Fibroblast of the conjunctiva (primary cell): ENCODE measurements at regions not wholly inside any gene's neighbourhood (a gene's known extent, or its start where the extent isn't known, plus 50 kb on each side); places are given as distances from the start of the nearest gene placed in this dataset.

Source experiments
- DNase-seq: peaks from one replicate; pipeline ENCODE4 v3.0.0-alpha.2; 2010; ENCODE audit warnings: low read depth

- DNase-seq, result no peak
Observed at GRCh38 chr9:11726659-11727058, 966.5 kb upstream of the TYRP1 start.

DNA sequence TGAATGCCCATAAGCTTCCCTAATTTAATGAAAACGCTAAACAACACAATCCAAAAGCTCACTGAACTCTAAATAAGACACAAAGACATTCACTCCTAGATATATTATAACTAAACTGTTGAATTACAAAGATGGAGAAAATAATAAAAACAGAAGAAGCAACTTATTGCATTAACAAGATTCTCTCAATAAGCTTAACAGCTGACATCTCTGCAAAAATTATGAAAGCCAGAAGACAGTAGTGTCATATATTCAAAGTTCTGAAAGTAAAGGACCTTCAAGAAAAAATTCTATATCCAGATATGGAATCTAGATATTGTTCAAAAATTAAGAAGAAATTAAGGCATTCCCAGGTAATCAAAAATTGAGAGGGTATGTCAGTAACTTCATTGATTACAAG lies 957.8 kb upstream of the TYRP1 start:
- DNase-seq, result no peak

GRCh38 chr9:11742471-11742870 lies 950.7 kb upstream of the TYRP1 start:
- no peak for DNase-seq

- DNase-seq, result no peak
Observed at GRCh38 chr9:11743356-11743755, 949.8 kb upstream of the TYRP1 start.

DNA sequence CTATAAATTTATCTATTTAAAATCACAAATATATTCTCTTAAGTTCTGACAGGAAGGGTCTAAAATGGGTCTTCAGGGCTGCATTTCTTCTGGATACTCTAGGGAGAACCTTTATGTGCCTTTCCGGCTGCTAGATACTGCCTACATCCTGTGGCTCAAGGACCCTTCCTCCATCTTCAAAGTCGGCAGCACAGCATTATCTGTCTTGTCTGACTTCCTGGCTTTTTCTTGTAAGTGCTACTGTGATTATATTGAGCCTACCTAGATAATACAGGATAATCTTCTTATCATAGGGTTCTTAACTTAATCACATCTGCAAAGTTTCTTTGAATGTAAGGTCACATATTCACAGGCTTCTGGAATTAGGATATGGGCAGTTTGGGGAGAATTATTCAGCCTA lies 943.8 kb upstream of the TYRP1 start:
- no peak for DNase-seq

DNA sequence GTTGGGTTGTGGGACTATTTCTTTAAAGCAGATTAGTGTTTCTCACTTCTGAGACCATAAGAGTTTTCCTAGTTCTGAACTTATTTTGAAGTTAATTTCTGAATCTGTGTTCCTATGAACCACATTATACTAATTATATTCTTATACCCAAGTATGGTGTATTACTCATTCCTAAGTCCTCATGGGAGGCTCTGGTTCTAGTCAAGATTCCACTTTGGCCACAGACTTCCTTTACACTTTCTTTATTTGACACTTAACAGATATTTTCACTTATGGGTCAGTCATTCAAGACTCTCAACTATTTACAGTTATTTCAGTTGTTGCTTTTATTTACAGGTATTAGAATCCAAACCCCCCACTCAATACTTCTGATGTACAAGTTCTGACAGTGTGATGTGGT lies 937.2 kb upstream of the TYRP1 start:
- DNase-seq, result no peak

DNA sequence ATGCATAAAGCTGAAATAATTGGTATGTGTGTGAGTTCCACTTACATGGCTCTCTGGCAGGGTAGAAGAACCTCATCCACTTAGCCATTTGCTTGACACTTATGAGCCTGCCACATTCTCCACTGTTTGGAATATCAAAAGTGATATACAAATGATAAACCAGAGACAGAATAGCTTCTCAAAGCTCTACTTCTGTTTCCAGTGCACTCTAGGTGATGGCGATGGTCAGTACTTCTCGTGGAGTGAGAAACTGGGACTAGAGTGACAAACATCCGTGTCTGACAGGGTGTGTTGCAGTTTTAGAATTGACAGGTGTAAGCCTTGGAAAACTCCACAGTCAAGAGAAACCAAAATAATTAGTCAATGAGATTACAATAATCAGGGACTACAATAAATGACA lies 935.8 kb upstream of the TYRP1 start:
- no peak for DNase-seq

DNA sequence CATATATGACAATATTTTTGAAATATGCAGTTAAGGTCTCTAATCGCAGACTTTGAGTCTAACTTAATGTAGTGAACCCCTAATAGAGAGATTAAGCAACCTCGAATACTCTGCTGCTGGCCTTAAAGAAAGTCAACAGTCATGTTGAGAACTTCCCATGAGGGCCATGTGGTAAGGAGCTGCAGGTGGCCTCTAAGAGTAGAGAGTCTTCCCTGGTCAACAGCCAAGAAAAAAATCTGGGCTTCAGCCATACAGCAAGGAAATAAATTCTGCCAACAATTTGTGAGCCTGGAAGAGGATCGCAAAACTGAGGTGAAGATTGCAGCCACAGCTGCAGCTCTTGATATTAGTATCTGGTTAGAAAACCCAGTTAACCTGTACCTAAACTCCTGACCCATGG lies 935.2 kb upstream of the TYRP1 start:
- DNase-seq, result no peak

GRCh38 chr9:11779971-11780370 lies 913.2 kb upstream of the TYRP1 start:
- DNase-seq, result no peak

DNA sequence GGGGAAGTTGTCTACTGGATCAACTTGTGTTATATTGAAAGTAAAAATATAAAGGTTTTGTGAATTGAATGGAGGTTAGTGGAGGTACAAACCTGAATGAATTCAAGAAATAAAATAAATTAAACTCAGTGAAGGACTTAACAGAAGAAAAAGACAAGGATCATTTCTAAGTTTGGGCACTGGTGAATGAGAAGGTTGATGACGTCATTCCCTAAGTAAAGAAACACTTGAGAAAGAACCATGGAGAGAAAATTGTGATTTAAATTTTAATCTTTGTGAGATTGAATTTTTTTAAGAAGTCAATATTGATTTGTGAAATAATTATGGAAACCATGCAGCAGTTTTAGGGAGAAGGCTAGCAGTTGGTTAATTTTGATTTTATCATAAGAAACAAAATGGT lies 900.3 kb upstream of the TYRP1 start:
- DNase-seq, result no peak

DNA sequence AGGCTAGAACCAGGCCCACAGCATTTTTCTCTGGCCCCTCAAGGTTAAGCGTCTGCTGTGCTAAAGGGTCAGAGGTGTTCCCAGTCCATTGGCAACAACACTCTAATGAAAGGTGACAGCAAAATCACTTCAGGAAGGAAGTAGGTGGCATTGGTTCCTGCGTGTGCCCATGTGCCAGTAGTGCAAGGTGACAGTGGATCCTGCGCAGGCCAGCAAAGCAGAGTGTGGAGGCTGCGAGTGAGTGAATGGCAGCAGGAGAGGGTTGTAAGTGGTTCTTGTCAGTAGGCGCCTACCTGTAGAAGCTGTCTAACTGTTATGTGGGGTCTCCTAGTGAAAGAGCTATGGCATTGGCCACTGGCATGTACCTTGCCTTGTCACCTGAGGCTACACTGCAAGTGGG lies 898.2 kb upstream of the TYRP1 start:
- DNase-seq, result no peak

DNA sequence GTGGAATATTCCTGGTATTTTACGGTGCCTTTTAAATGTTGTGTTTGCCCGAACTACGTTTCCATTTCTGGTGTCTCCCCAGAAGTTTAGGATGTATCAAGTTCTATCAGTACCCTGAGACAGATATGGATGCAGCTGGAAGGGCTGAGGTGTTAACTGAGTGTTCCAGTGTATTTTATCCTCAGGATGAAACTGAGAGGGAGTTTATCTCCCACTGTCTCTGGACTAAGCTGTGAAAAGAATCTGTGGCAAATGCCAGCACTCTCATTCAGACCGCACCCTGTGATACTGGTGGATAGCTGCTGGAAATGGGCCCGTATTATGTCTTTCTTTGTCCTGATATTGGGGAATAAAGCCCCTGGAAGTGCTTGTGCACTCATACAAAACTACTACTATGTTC lies 887.2 kb upstream of the TYRP1 start:
- DNase-seq, result no peak

DNA sequence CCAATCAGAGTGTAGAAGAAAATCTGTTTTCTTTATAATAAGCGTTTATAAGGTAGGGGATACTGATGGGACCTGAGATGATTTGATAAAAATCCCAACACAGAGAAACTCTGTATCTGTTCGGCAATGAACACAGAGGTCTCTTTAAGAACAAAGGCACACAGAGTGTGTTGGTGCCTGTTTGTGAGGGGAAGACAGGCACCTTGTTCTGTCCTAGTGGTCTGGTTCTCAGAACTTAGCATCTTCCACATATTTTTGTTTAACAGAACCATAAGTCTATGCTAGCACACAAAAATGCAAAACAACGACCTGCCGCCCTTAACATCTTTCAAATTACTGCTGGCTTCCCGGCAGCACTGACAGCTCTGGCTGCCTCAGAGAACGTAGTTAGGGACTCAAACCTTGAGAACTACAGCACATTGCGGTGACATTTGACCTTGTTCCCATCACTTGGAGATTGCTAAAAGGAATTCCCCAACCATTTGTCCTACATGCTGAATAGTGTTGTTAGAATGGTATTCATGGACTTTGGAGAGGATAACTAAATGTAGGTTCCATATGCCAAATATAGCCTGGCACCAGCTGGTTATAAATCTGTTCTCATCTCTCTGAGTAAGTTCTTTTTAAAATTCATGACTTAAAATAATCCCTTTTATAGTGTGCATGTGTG lies 871.7 kb upstream of the TYRP1 start:
- no peak for DNase-seq

DNA sequence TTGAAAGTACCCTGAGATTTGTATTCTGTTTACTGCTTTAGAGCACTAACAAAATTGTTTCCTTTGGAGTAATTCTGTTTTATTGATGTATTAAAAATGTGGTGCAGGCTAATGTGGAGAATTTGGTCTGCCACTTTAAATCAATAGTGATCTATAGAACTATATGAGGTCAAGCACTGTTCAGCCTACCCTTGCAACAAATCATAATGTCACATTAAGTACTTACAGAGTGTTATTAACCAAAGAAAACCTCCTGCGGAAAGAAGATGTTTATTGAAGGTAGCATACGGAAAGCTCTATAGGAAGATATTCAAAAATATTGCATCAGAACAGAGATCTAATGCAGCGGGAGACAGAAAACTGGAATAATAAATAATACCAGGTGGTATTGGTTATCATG lies 865.0 kb upstream of the TYRP1 start:
- no peak for DNase-seq

DNA sequence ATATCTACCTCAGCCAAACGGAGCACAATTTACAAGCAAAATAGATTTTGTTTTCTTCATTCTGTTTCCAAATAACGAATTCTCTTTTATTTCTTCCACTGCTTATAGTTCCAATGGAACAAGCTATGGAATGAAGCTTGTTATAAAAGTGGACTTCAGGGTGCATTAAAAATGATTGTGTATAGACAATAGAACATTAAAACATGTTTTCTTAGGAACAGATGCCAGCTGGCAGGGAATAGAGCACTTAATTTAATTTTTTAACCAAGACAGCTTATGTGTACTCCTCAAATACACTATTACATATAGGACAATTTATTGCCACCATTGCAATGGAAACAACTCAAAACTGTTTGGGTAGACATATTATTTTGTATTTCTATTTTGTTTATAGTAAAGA lies 860.1 kb upstream of the TYRP1 start:
- no peak for DNase-seq

DNA sequence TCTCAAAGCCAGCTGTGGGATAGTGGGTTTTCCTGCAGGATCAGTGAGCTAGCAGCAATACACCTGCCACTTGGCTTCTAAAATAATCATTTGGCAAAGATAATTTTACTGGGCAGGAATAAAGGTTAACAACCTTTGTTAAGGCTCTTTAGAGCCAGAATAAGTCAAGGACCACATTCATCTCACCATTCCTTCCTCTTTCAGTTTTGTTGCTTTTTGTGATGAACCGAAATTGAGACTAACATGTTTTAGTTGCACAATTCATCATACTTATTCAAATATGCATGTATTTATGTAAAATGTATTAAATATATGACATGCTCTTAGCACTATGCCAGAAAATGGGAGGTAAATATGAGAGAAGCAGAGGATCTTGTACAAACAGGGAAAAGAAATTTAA lies 824.4 kb upstream of the TYRP1 start:
- DNase-seq, result no peak

- no peak for DNase-seq
Observed at GRCh38 chr9:11871852-11872251, 821.3 kb upstream of the TYRP1 start.

GRCh38 chr9:11872471-11872870 lies 820.7 kb upstream of the TYRP1 start:
- DNase-seq, result no peak

DNA sequence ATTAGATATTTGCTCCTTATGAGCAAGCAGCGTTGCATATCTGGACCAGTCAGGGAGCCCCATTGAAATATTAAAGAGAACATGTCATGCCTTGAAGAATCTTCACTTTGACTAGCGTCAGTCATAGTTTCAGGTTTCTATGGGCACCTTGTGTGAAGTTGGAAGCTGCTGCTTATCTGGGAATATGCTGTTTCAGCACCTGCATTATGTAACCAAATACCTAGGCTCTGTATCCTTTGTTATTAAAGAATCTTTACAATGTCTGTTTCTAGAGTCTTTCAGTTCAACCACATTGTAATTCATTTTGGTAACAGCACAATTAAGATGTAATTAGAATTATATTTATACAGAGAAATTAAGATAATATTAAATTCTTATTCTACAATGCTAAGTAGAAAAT lies 818.8 kb upstream of the TYRP1 start:
- DNase-seq, result no peak

GRCh38 chr9:11892401-11892800 lies 800.8 kb upstream of the TYRP1 start:
- no peak for DNase-seq

DNA sequence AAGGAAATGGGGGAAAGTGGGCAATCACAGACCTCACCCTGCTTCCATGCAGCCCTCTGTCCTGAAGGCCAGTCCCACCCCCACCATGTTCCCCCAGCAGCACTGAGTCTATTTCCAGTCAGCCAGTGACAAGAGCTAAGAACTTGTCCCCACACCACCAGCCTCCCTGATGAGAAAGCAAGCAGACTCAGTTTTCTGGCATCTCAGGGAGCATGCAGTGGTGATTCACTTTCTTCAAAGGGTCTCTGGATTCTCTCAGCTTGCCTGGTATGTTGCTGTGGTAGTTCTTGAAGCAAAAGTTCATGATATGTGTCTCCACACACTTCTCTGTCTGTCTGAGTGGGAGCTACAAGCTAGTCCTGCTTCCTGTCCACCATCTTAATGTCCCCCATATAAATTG lies 799.9 kb upstream of the TYRP1 start:
- no peak for DNase-seq

- DNase-seq, result no peak
Observed at GRCh38 chr9:11894136-11894535, 799.0 kb upstream of the TYRP1 start.

GRCh38 chr9:11902610-11903009 lies 790.6 kb upstream of the TYRP1 start:
- DNase-seq, result no peak

- no peak for DNase-seq
Observed at GRCh38 chr9:11915699-11916098, 777.5 kb upstream of the TYRP1 start.

- DNase-seq, result no peak
Observed at GRCh38 chr9:11928871-11929321, 764.3 kb upstream of the TYRP1 start.
